ENCODE measurements at regions not wholly inside any gene's neighbourhood (a gene's known extent, or its start where the extent isn't known, plus 50 kb on each side); places are given as distances from the start of the nearest gene placed in this dataset.

DNA sequence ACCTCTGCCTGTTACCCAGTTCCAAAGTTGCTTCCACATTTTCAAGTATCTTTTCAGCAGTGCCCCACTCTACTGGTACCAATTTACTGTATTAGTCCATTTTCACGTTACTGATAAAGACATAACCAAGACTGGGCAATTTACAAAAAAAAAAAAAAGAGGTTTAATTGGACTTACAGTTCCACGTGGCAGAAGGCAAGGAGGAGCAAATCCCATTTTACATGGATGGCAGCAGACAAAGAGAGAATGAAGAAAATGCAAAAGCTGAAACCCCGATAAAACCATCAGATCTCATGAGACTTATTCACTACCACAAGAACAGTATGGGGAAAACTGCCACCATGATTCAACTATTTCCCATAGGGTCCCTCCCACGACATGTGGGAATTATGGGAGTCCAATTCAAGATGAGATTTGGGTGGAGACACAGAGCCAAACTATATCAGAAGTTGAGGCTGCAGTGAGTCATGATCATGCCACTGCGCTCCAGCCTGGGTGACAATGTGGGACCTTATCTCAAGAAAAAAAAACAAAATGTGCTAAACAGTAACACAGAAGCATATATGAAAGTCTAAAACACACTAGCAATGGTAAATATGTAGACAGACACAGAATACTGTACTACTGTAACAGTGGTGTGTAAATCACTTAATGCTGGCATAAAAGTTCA is 190.3 kb upstream of the ZC3H12C start:
- TF ChIP-seq POLR2AphosphoS5 (IDR thresholded peaks at IDR 0.05) (no peak), POLR2A (IDR thresholded peaks at IDR 0.05) (no peak), CTCF (IDR thresholded peaks at IDR 0.05) (no peak)
- Histone ChIP-seq H3K27me3 (replicated peaks; ENCODE audit: insufficient read depth) (no peaks in the 10 kb centered on the region), H3K9me3 (no peaks in the 10 kb centered on the region), H3K27ac (no peak overlapping the region), H3K36me3 (no peaks in the 10 kb centered on the region), H3K4me1 (replicated peaks) (no peaks in the 10 kb centered on the region), H3K4me3 (no peak overlapping the region)
- intact Hi-C loops (cut with DNase I): no loop called here
- no peak for DNase-seq (ENCODE audit: low spot score)
- WGBS: 70% methylated on average over 5 of the region's 5 CpGs

DNA sequence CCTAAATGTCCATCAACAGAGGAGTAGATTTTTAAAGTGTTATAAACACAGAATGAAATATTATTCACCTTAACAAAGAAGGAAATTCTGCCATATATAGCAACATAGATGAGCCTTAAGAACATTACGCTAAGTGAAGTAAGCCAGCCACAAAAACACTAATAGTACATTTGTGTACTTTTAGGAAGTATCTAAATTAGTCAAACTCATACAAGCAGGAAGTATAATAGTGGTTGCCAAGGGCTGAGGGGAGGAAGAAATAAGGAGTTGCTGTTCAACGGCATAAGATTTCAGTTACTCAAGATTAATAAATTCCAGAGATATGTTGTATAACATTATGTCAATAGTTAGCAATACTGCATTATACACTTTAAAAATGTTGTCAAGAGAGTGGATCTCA is 181.7 kb upstream of the ZC3H12C start:
- DNase-seq (ENCODE audit: low spot score): no peak
- Histone ChIP-seq H3K36me3 (no peaks in the 10 kb centered on the region), H3K4me3 (no peak overlapping the region), H3K9me3 (no peaks in the 10 kb centered on the region), H3K27ac (no peak overlapping the region), H3K4me1 (replicated peaks) (no peaks in the 10 kb centered on the region), H3K27me3 (replicated peaks; ENCODE audit: insufficient read depth) (no peaks in the 10 kb centered on the region)
- WGBS: 36% methylated on average over 2 of the region's 2 CpGs
- no peak for TF ChIP-seq CTCF (IDR thresholded peaks at IDR 0.05)
- TF ChIP-seq POLR2A (IDR thresholded peaks at IDR 0.05): no peak
- no peak for TF ChIP-seq POLR2AphosphoS5 (IDR thresholded peaks at IDR 0.05)
- intact Hi-C loops (cut with DNase I): no loop called here

DNA sequence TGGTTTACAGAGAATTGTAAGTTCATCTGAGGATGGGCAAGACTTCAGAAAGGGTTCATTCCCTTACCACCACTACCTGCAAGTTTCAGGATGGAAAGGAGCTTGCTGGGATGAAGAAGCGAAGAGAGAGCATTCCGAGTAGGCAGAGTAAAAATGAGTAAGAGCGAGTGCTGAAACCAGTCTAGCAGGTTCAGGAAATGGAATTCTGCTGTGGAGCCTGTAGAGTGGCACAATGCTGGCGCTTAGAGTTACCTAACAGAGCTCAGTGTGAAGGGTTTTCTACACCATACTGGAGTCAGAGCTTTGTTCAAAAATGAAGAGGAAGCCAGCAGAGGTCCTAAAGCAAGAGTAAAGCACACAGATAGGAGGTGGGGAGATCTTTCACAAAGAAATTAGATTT is 179.2 kb upstream of the ZC3H12C start:
- H3K27ac ChIP-seq: no peak overlapping the region
- intact Hi-C loops (cut with DNase I): no loop called here
- no peak for DNase-seq (ENCODE audit: low spot score)
- no peaks in the 10 kb centered on the region for H3K27me3 ChIP-seq (replicated peaks; ENCODE audit: insufficient read depth)
- TF ChIP-seq POLR2AphosphoS5 (IDR thresholded peaks at IDR 0.05) (no peak), CTCF (IDR thresholded peaks at IDR 0.05) (no peak), POLR2A (IDR thresholded peaks at IDR 0.05) (no peak)
- no peaks in the 10 kb centered on the region for H3K36me3 ChIP-seq
- H3K9me3 ChIP-seq: no peaks in the 10 kb centered on the region
- WGBS: 63% methylated on average over 4 of the region's 4 CpGs
- H3K4me1 ChIP-seq (replicated peaks): no peaks in the 10 kb centered on the region
- H3K4me3 ChIP-seq: no peak overlapping the region

GRCh38 chr11:109914809-109915653 is 178.2 kb upstream of the ZC3H12C start:
- intact Hi-C loops (cut with DNase I): no loop called here
- no peak for DNase-seq (ENCODE audit: low spot score)
- Histone ChIP-seq H3K36me3 (no peaks in the 10 kb centered on the region), H3K4me1 (replicated peaks) (no peaks in the 10 kb centered on the region), H3K4me3 (no peak overlapping the region), H3K27ac (no peak overlapping the region), H3K9me3 (no peaks in the 10 kb centered on the region), H3K27me3 (replicated peaks; ENCODE audit: insufficient read depth) (no peaks in the 10 kb centered on the region)
- WGBS: 41% methylated on average over 5 of the region's 5 CpGs
- TF ChIP-seq POLR2A (IDR thresholded peaks at IDR 0.05): no peak
- TF ChIP-seq POLR2AphosphoS5 (IDR thresholded peaks at IDR 0.05): no peak
- TF ChIP-seq CTCF (IDR thresholded peaks at IDR 0.05): no peak

Measured in prostate gland (tissue), 2 donors.